Body of pancreas (tissue), 4 donors: ENCODE measurements at regions not wholly inside any gene's neighbourhood (a gene's known extent, or its start where the extent isn't known, plus 50 kb on each side); places are given as distances from the start of the nearest gene placed in this dataset.

Experiments used
- POLR2A ChIP-seq, 3 donors: fragments of 450-650 bp; IDR thresholded peaks; one replicate each; pipeline ENCODE4 v1.6.1; 2016; ENCODE audit warnings: antibody characterized with exemption in 3 of 3, mild to moderate bottlenecking in 2 of 3
- TF ChIP-seq, protein P1 (sequence below), 7 experiments: fragments of 450-650 bp in 4 of 7; fragments of 200-600 bp in 3 of 7; sonication (generic) in 3 of 7; IDR thresholded peaks; one replicate each; pipeline ENCODE4 v1.5.1; 2016 to 2019; ENCODE audit warnings: antibody characterized with exemption in 7 of 7

DNA sequence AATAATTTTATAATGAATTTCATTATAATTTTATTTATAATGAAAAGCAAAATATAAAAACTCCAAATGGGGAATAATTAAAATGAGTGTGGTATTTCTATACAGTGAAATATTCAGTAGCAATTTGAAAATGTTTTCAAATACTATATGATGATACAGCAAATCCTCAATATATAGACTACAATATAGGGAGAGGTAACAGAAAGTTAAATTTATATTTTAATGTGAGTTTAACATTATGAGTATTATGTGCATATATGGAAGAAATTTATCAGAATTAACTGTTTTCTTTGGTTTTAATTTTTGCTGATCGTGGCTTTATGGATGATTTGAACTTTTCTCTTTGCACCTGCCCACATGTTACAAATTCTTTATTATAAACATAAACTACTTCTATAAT, 500.9 kb upstream of the ARRDC3 start:
- TF ChIP-seq, protein P1, sequence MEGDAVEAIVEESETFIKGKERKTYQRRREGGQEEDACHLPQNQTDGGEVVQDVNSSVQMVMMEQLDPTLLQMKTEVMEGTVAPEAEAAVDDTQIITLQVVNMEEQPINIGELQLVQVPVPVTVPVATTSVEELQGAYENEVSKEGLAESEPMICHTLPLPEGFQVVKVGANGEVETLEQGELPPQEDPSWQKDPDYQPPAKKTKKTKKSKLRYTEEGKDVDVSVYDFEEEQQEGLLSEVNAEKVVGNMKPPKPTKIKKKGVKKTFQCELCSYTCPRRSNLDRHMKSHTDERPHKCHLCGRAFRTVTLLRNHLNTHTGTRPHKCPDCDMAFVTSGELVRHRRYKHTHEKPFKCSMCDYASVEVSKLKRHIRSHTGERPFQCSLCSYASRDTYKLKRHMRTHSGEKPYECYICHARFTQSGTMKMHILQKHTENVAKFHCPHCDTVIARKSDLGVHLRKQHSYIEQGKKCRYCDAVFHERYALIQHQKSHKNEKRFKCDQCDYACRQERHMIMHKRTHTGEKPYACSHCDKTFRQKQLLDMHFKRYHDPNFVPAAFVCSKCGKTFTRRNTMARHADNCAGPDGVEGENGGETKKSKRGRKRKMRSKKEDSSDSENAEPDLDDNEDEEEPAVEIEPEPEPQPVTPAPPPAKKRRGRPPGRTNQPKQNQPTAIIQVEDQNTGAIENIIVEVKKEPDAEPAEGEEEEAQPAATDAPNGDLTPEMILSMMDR (IDR thresholded peaks at IDR 0.05): no peak
- no peak for TF ChIP-seq POLR2A (IDR thresholded peaks at IDR 0.05)
